Body of pancreas (tissue), 4 donors: ENCODE measurements at regions not wholly inside any gene's neighbourhood (a gene's known extent, or its start where the extent isn't known, plus 50 kb on each side); places are given as distances from the start of the nearest gene placed in this dataset.

ENCODE experiments used
- POLR2A ChIP-seq, 3 donors: fragments of 450-650 bp; IDR thresholded peaks; one replicate each; pipeline ENCODE4 v1.6.1; 2016; ENCODE audit warnings: antibody characterized with exemption in 3 of 3, mild to moderate bottlenecking in 2 of 3
- TF ChIP-seq, protein P1 (sequence below), 7 experiments: fragments of 450-650 bp in 4 of 7; fragments of 200-600 bp in 3 of 7; sonication (generic) in 3 of 7; IDR thresholded peaks; one replicate each; pipeline ENCODE4 v1.5.1; 2016 to 2019; ENCODE audit warnings: antibody characterized with exemption in 7 of 7

DNA sequence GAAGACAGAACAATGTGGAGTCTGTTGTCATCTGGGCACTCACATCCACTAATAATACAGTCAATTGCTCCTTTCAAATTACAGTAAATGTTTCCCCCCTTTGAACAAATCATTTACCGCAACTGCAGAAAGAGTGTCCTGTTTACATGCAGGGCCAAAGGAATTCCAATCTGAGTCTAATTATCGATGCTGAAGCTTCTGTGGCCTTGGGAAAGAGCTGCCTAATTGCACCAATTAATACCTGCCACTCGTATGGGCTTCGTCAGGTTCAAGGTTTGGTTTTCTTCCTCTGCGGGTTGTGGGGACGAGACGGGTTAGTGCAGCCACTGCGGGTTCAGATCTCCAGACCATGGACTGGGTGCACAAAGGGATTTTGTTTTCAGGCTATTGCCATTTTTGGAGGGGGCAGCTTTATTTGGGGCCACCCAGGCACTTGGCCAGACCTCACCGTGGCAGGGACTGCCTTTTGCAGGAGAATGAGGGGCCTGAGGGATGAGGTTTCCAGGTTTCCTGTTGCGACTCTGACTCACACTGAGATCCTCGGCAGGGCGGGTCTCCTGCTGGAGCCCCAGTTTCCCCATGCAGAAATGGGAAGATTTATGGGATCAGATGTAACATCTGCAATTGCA, 147.6 kb downstream of the MIAT start:
- TF ChIP-seq, protein P1, sequence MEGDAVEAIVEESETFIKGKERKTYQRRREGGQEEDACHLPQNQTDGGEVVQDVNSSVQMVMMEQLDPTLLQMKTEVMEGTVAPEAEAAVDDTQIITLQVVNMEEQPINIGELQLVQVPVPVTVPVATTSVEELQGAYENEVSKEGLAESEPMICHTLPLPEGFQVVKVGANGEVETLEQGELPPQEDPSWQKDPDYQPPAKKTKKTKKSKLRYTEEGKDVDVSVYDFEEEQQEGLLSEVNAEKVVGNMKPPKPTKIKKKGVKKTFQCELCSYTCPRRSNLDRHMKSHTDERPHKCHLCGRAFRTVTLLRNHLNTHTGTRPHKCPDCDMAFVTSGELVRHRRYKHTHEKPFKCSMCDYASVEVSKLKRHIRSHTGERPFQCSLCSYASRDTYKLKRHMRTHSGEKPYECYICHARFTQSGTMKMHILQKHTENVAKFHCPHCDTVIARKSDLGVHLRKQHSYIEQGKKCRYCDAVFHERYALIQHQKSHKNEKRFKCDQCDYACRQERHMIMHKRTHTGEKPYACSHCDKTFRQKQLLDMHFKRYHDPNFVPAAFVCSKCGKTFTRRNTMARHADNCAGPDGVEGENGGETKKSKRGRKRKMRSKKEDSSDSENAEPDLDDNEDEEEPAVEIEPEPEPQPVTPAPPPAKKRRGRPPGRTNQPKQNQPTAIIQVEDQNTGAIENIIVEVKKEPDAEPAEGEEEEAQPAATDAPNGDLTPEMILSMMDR (IDR thresholded peaks at IDR 0.05): no peak
- no peak for TF ChIP-seq POLR2A (IDR thresholded peaks at IDR 0.05)
